ENCODE measurements at regions not wholly inside any gene's neighbourhood (a gene's known extent, or its start where the extent isn't known, plus 50 kb on each side); places are given as distances from the start of the nearest gene placed in this dataset.

DNA sequence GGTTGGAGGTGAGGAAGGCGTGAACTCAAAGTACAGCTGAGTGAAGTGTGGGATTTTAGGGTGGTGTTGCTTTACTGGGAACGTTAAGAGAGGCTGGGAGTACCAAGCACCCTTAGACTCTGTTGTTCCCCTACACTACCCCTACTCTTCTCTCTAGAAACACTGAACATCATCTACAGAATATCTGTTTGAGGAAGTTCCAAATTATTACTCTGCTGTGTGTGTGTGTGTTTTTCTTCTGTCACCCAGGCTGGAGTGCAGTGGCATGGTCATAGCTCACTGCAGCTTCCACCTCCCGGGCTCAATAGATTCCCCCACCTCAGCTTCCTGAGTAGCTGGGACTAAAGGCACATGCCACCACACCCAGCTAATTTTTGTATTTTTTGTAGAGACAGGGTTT lies 76.7 kb upstream of the AP1S2 start:
- no peak for DNase-seq (ENCODE audit: low read depth)
- H3K4me3 ChIP-seq (ENCODE audit: low read depth, low read length) = no peak overlapping the region

GRCh38 chrX:15930585-15930984 lies 76.0 kb upstream of the AP1S2 start:
- DNase-seq (ENCODE audit: low read depth) = no peak
- no peak overlapping the region for H3K4me3 ChIP-seq (ENCODE audit: low read depth, low read length)

DNA sequence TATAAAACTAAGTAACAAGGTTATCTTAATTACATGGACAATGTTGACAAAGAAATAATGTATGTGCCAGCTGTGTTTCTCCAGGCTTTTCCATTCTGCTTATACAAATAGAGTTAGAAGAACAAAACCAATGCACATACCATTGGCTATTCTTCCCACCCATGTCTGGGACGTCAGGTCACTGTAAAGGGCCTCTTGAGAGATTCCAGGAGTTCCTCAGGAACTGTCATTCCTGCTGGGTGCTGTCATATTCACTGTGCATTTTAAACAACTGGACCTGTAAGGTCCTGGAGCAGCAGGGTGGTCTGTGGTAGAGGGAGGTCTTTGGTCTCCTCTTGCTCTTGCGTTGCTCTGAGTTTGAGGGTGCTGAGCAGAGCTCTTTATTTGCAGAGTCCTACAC lies 74.6 kb upstream of the AP1S2 start:
- DNase-seq (ENCODE audit: low read depth) = no peak
- H3K4me3 ChIP-seq (ENCODE audit: low read depth, low read length) = no peak overlapping the region

GRCh38 chrX:15926622-15927021 lies 72.0 kb upstream of the AP1S2 start:
- no peak for DNase-seq (ENCODE audit: low read depth)
- H3K4me3 ChIP-seq (ENCODE audit: low read depth, low read length) = no peak overlapping the region

- H3K4me3 ChIP-seq (ENCODE audit: low read depth, low read length) = no peak overlapping the region
- DNase-seq (ENCODE audit: low read depth) = no peak
These were observed 63.4 kb upstream of the AP1S2 start for GRCh38 chrX:15918003-15918402.

- H3K4me3 ChIP-seq (ENCODE audit: low read depth, low read length) = no peak overlapping the region
- no peak for DNase-seq (ENCODE audit: low read depth)
These were observed 62.1 kb upstream of the AP1S2 start for GRCh38 chrX:15916704-15917084.

DNA sequence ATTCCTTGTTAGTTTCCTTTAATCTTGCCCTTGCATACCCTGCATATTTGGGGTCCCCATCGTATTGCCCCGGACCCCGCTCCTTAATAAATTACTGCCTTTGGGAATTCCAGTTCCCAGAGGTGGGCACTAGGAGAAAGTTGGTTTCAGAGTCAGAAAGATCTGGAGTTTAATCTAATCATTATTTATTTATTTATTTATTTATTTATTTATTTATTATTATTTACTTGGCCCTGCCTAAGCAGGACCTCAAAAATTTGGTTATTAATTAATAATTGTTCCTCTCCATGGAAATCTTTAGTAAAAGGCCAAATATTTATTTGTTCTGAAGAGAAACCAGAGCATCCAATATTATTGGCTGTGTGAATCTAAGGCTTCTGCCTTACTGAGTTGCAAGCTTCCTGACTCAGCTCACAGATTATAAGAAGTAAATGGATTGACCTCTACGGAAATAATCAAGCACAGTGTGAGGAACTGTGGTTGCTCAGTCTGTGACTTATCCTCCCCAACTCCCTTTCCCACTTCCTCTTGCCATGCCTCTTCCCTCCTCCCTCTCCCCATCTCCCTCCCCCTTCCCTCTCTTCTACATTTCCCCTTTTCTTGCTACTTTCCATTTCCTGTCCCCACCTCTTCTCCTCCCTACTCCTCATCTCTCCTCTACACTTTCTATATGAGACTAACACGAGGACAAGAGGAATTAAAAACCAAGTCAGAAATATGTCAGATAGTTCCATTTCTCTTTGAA lies 61.5 kb upstream of the AP1S2 start:
- DNase-seq (ENCODE audit: low read depth) = no peak
- no peak overlapping the region for H3K4me3 ChIP-seq (ENCODE audit: low read depth, low read length)

DNA sequence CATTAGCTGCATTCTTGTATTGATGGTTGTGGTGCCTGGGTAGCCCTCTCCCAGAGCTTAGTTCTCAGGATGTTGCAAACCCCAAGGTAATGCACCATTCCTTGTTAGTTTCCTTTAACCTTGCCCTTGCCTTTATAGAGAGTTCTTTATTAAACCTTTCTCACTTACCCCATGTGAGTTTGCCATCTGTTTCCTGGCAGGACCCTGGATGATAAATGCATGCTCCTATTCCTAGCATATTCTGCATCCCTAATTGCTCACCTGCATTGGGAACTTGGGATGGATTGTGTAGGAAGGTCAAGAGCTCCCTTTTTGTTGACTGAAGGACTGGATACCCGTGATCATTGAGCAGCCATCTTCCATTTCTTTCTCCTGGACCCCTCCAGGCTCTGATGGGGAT lies 59.9 kb upstream of the AP1S2 start:
- DNase-seq (ENCODE audit: low read depth) = no peak
- H3K4me3 ChIP-seq (ENCODE audit: low read depth, low read length) = no peak overlapping the region

- no peak for DNase-seq (ENCODE audit: low read depth)
- H3K4me3 ChIP-seq (ENCODE audit: low read depth, low read length) = no peak overlapping the region
These were observed 58.5 kb upstream of the AP1S2 start for GRCh38 chrX:15913146-15913545.

DNA sequence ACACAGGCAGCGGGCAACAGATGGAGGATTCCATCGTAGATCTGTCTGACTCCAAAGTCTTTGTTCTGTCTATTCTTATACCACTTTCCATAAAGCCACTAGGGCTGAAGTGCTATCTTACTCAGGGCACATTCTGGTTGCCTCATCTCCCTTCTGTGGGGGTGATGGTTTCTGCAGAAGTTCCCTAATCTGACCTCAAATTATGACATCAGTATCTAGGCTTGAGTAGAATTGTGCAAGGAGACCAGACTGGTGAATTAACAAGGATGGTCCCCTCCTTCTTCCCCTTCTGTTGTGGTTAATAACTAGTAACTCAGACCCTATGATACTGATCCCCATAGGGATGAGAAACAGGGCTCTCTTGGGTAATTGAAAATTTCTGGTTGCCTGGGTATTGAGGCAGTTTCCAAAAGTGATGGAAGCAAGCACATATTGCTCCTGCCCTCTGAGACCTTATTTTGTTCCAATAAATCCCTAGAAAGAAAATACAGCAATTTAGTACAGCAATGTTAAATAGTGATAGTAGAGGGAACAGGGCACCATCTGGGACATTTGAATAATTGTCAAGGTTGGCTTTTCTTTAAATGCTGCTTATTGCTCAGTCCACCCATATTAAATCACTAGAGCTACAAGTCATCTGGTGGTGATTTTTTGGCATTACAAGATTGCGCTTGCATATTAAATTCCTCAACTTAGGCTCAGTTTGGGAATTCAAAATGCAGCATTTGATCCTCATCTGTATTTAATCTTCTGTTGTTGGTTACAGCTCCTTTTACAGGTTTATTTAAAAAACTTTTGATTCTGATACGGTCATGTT lies 57.3 kb upstream of the AP1S2 start:
- no peak for DNase-seq (ENCODE audit: low read depth)
- H3K4me3 ChIP-seq (ENCODE audit: low read depth, low read length) = no peak overlapping the region

- DNase-seq (ENCODE audit: low read depth) = no peak
These were observed 55.0 kb upstream of the AP1S2 start for GRCh38 chrX:15909605-15910004.

DNA sequence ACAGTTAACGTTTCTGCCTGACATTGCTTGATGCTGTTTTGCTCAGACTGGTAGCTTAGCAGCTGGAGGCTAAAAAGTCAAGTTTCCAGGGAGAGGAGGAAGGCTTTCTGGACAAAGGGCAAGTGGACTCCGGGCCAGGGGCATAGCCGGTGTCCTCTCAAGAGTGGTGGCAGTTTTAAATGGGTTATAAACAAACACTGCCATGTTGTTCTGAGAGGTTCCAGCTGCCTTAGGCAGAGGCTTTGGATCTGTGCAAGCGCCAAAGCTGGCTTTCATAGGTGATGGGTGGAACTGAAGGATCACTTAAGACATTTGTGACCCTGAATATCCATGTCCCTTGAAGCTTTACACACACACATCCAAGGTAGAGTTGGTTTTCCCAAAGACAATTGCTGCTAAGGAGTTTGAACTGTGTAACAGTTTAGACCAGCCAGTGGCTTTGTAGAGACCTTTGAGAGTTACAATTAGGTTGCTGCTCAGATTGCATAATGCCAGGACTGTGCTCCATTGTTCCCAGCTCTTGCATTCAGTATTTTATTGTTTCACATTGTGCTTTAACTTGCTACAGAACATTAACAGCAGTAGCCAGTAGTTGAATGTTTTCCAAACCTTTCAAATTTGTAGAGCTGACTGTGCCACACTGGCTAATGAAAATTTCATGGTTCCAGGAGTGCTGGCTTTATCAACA lies 54.1 kb upstream of the AP1S2 start:
- no peak overlapping the region for H3K4me3 ChIP-seq (ENCODE audit: low read depth, low read length)
- no peak for DNase-seq (ENCODE audit: low read depth)

More at GRCh38 chrX:15909605-15910004, 55.0 kb upstream of the AP1S2 start:
- H3K4me3 ChIP-seq (ENCODE audit: low read depth, low read length) = no peak overlapping the region

DNA sequence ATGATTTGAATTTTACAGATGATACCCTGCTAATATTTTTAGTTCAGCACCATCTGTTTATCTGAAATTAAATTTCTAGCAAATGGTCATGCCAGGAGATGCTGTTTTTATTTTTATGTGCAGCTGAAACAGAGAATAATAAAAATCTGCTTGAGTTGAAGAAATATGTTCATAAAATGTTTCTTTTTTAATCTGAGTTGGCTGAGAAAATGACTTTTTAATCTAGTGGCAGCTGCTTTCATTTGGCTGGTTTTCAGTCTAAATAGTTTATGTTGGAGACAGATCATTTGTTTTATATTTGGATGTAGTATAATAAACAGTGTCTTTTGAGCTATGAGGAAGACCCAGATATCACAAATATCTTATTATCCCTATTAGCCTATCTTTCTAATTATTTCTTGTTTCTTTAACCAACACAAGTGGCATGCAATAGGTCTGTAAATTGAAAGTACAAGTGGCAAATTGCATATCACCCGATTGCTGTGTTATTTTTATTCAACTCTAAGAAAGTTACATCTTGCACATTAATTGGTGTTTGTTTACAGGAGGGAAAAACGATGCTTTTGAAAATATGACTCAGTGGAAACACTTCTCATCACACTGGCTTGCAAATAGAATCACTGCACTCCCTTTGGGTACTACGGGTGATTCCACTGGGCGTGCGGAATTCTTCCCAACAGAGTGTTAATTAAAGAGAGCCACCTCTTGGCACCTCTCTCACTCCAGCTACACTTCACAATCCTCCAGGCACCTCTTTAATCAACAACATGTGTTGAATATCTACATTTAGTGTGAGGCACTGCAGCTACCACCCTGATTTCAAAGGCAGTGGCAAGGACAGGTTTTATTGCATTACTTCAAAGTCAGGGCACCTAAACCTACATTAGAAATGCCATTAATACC lies 51.7 kb upstream of the AP1S2 start:
- H3K4me3 ChIP-seq (ENCODE audit: low read depth, low read length) = no peak overlapping the region
- DNase-seq (ENCODE audit: low read depth) = no peak

Measured in skeletal muscle cell (primary cell).